Uterus (tissue), 2 donors: ENCODE measurements at regions not wholly inside any gene's neighbourhood (a gene's known extent, or its start where the extent isn't known, plus 50 kb on each side); places are given as distances from the start of the nearest gene placed in this dataset.

Source experiments
- POLR2A ChIP-seq, 2 donors: fragments of 450-650 bp; IDR thresholded peaks; one replicate each; pipeline ENCODE4 v1.6.1; 2016; ENCODE audit warnings: antibody characterized with exemption in 2 of 2, mild to moderate bottlenecking in 1 of 2, moderate library complexity in 1 of 2
- TF ChIP-seq, protein P1 (sequence below), 4 experiments: fragments of 200-600 bp in 2 of 4; fragments of 450-650 bp in 2 of 4; sonication (generic) in 2 of 4; IDR thresholded peaks; one replicate each; pipeline ENCODE4 v1.5.1; 2016 to 2019; ENCODE audit warnings: antibody characterized with exemption in 4 of 4, mild to moderate bottlenecking in 2 of 4, moderate library complexity in 1 of 4

DNA sequence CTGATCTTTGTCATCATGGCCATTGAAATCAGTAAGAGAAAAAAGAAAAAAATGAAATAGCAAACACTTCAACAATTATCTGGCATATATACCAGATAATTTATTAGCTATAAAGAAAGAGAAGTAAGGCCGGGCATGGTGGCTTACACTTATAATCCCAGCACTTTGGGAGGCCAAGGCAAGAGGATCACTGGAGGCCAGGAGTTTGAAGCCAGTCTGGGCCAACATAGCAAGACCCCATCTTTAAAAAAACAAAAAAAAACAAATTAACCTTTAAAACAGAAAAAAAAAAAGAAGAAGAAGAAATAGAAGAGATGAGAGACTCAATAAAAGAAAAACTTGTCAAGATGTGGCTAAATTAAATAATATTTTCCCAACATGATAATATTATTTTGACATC is 61.6 kb upstream of the TGIF1 start:
- no peak for TF ChIP-seq POLR2A (IDR thresholded peaks at IDR 0.05)
- TF ChIP-seq, protein P1, sequence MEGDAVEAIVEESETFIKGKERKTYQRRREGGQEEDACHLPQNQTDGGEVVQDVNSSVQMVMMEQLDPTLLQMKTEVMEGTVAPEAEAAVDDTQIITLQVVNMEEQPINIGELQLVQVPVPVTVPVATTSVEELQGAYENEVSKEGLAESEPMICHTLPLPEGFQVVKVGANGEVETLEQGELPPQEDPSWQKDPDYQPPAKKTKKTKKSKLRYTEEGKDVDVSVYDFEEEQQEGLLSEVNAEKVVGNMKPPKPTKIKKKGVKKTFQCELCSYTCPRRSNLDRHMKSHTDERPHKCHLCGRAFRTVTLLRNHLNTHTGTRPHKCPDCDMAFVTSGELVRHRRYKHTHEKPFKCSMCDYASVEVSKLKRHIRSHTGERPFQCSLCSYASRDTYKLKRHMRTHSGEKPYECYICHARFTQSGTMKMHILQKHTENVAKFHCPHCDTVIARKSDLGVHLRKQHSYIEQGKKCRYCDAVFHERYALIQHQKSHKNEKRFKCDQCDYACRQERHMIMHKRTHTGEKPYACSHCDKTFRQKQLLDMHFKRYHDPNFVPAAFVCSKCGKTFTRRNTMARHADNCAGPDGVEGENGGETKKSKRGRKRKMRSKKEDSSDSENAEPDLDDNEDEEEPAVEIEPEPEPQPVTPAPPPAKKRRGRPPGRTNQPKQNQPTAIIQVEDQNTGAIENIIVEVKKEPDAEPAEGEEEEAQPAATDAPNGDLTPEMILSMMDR (IDR thresholded peaks at IDR 0.05): no peak
